ENCODE measurements at regions not wholly inside any gene's neighbourhood (a gene's known extent, or its start where the extent isn't known, plus 50 kb on each side); places are given as distances from the start of the nearest gene placed in this dataset.

GRCh38 chrX:2607113-2607512, 84.0 kb upstream of the CD99 start:
- DNase-seq, result no peak

DNA sequence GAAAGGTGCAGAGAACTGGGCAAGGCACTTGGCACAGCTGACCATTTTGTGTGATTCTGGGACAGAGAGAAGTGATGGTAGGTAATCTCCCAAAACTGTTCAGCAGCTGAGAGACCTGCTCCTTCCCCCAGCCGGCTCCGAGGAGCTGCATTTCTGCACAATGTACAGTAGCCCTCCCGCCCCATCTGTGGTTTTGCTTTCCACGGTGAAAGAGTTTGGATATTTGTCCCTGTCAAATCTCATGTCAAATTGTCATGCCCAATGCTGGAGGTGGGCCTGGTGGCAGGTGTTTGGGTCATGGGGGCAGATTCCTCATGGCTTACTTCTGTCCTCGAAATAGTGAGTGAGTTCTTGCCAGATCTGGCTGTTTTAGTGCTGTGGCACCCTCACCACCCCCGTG, 90.5 kb upstream of the CD99 start:
- DNase-seq, result no peak

DNA sequence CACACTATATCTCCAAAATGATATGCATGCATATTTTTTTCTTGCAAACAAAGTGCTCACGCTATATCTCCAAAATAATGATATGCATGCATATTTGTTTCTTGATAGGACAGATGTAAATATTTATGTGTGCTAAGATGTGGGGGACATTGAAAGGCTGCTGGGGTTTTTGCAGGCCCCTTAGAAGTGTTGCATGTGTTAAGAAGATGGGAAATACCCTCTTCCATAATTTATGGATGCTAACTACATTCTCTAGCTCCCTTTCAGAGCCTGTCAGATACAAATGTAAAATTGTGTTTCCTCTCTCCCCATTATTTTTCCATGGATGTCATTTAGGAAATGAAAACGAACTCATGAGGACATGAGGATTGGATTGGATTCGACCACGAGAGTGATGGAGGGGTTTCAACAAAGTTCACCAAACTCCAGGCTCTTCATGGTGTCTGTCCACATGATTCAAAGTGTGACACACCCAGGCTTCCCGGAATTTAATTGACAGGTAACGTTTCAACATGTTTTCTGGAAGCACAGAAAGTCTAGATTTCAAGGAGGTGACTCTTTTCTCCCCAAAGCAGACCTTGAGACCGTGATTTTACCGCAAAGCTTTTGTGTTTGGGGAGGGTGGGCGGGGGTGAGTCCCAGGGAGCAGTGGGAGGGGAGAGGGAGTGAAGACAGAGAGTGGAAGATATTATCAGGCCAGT, 94.4 kb upstream of the CD99 start:
- no peak for DNase-seq

DNA sequence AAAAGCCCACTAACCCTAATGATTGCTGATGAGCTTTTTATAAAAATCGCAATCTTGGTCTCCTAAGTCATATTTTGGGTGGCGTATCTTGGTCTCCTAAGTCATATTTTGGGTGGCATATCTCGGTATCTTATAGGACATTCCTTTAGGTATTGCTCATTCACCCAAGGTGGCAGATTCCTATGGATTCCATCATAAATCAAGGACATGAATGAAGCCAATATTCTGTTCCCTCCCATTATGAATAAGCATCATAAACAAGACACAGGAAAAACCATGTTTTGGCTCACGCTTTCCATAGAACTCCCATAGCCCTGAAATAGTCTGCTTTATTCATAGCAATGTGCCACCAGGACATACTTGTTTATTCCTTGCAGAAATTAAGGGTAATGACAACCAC, 95.0 kb upstream of the CD99 start:
- DNase-seq, result no peak

GRCh38 chrX:2595258-2595657, 94.5 kb upstream of the DHRSX start:
- no peak for DNase-seq

DNA sequence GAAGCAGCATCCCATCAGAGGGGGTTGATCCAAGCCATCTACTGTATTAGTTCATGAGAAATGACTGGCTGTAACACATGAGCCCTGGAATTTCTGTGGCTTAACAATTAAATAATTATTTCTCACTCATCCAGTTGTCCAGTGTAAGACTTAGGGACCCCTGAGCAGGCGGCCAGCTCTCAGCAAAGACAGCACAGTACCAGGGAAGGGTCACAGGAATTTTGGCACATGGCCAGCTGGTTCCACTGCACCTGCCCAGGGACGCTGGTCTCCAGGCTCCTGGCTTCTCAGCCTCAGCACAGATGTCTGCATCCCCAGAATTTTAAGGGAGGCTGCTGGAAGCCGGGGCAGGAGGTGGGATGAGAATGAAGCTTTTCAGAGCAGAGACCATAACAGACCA, 93.7 kb upstream of the DHRSX start:
- no peak for DNase-seq

- no peak for DNase-seq
Observed at GRCh38 chrX:2592279-2592678, 91.5 kb upstream of the DHRSX start.

GRCh38 chrX:2589186-2590020, 88.6 kb upstream of the DHRSX start:
- no peak for DNase-seq

GRCh38 chrX:2588049-2588448, 87.3 kb upstream of the DHRSX start:
- DNase-seq, result no peak

GRCh38 chrX:2587146-2587545, 86.4 kb upstream of the DHRSX start:
- DNase-seq, result no peak

DNA sequence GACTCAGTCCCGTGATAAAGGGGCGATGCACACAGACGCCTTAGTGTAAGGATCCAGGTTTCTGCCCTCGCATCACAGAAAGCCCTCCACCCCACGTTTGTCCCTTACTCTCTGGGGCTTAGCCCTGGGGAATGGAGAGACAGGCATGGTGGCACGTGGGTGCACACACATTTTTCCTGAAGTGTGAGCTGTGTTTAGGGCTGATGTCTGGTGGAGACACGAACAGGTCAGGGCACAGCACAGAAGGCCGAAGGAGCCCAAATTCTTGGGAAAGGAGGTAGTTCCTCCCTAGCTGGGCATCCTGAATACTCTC, 84.3 kb upstream of the DHRSX start:
- no peak for DNase-seq

DNA sequence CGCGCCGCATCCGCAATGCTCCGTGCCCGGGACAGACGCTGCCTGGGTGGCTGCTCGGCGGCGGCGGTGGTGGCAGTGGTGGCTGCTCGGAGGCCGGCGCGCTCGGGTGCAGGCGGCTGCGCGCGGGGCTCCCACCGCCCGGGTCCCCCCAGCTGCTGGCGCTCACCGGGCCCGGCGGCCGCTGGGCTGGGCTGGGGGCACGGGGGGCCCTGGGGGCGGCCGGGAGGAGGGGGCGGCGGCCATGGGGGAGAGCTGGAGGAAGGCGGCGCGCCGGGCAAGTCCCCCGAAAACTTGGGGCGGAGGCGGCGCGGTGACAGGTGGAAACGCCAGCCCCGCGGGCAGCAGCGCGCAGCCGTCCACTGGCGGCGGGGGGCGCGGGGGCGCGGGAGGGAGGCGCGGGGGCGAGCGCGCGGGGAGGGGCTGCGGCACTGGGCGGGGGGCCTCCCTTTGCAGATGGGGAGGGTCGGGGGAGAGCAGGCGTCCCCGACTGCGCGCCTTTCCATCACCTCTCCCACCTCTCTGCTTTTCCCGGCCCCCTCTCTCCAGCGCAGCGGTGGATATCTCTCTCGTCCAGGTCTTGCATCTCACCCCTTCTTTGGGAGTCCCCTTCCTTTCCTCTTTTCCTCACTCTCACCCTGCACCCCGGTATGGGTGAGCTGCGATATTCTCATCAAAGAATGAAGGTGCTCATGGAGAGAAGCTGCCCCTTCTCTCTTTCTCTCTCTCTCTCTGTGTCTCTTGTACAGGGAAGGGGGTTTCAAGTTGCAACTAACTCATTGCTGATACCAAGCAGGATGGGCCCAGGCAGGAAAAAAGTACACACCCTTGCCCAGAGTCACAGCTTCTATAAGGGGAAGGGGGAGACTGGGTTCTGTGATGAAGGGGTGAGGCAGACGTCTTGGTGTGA, 83.7 kb upstream of the DHRSX start:
- DNase-seq, result no peak

DNA sequence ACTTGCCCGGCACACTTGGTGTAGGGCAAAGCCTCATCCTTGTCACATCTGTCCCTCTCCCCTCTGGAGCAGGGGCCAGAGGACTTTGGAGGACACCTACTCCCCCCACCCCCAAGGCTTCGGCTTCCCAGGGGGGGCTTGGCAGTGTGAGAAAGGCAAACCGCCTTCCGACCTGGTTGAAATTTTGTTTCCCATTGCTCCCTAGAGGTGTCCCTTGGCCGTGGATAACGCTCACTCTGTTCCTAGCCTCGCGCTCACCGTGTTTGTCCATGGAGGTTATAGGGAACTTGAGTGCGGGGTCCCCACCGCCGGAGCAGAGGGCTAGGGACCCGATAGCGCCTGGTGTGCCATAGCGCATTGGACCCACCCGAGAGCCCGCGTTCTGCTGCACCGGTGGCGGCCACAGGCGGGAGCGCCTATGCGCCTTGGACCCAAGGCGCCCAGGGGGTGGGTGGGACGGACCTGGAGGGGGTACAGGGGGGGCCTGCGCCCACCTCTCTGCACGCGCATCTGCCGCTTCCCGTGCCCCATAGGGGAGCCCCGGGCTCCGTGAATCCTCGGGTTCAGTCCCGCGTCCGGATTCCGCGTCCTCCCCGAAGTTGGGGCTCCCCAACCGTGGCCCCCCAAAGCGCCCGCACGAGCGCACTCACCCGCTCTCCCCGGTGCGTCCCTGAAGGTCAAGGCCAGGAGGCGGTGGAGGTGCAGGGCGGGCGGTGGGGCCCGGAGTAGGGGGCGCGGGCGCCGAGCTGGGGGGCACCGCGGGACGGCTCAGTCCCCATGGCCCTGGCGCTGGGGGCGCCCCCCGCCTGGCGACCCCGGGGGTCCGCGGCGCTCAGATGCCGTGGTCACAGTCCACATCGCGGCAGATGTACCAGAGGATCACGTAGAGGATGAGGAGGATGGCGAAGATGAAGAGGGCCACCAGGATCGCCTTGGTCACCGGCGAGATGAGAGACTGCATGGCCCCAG, 82.7 kb upstream of the DHRSX start:
- no peak for DNase-seq

DNA sequence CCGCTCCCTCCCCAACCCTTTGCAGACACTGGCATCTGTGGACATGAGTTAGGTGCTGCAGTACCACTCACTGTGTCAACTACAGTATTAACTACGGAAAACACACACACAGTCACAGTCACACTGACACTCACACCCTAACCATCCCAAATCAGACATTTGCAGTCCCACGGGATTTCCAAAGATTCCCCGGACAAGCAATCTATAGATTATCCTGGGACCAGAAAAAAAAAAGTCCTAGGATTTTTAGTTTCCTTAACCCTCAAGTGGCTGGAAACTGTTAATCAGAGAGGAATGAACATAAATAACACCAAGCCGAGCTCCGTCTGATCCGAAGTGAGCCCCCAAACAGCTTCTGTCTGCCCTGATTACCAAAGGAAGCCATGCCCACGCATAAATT, 81.9 kb upstream of the DHRSX start:
- no peak for DNase-seq

DNA sequence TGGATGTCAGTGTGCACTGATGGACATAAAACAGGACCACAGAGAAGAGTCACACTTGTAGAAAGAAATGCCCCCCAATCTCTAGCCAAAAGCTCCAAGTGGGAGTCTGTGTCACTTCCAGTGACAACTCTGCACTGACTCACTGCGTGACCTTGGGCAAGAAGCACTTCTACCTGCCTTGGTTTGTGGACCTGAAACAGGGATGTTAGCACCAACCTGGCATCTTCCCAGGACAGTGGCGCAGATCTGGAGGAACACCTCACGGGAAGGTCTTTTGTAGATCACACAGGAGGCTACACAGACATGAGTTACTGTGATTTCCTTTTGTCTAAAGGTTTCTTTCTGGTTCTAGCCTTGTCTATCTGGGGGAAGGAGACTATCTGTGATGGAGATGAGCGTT, 80.5 kb upstream of the DHRSX start:
- no peak for DNase-seq

GRCh38 chrX:2578864-2579263, 78.1 kb upstream of the DHRSX start:
- DNase-seq, result no peak

- peak; percentile 81 for DNase-seq
Observed at GRCh38 chrX:2577844-2578466, 77.2 kb upstream of the DHRSX start.

DNA sequence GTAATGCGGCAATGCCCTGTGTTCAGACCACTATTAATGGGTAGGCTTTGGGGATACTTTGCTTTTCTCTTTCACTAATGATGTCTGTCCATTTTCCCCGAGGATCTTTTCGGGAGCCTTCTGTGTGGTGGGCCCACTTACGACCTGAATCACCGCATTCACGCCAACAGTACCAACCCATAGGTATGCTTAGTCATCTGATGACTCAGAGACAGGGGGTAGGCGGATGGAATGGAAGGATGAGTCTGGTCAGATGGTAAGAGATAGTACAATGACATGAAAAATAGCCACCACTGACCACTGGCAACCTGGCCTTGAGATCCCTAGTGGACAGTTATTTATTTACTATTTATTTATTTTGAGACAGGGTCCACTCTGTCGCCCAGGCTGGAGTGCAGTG, 76.0 kb upstream of the DHRSX start:
- no peak for DNase-seq

DNA sequence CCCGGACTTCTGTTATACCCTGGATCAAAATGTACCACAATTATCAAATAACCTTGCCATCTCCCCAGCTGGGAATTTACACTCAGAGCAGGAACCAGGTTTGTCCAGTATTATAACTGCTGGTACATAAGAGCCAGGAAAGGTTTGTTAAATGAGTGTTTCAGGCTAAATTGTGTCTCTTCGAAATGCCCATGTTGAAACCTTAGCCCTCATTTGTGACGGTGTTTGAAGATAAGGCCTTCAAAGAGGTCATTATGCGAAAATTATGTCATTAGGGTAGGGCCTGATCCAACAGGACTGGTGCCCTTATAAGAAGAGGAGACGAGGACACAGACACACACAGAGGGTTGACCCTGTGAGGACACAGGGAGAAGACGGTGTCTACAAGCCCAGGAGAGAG, 73.5 kb upstream of the DHRSX start:
- DNase-seq, result no peak

DNA sequence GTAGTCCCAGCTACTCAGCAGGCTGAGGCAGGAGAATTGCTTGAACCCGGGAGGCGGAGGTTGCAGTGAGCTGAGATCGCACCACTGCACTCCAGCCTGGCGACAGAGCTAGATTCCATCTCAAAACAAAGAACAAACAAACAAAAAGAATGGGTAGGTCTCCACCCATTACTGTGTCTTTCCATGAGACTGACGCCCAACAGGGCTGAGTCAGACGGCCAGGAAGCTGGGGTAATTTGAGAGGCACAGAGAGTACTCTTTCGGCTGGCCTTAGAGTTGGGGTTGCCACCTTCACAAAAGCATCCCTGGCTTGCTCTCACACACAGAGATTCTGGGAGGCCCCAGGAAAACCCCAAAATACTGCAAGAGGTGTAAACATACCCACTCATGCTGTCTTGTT, 72.0 kb upstream of the DHRSX start:
- DNase-seq, result no peak

- no peak for DNase-seq
Observed at GRCh38 chrX:2568125-2568524, 67.3 kb upstream of the DHRSX start.

- no peak for DNase-seq
Observed at GRCh38 chrX:2566055-2566454, 65.3 kb upstream of the DHRSX start.
